Caki2 (cell line): ENCODE measurements at regions not wholly inside any gene's neighbourhood (a gene's known extent, or its start where the extent isn't known, plus 50 kb on each side); places are given as distances from the start of the nearest gene placed in this dataset.
"Not testable (repeated sequence)": the region's sequence is repeated elsewhere in the genome, so short reads cannot be mapped to it uniquely, and the experiment has no call there.

Experiments used
- DNase-seq: peaks from one replicate; pipeline ENCODE4 v3.0.0-alpha.2; 2015; ENCODE audit warnings: low read depth
- in situ Hi-C: cut with HindIII; loops from 2 replicates; pipeline ENCODE4 v1.10.0; 2016; ENCODE audit warnings: low sequenced_read_pairs, low pct_unique_long_range_greater_than_20kb, mixed read lengths

- in situ Hi-C loops = no loop called here
- DNase-seq = no peak
Observed at GRCh38 chr1:230501242-230501641, 75.1 kb upstream of the PGBD5 start.

- in situ Hi-C loops = no loop called here
- no peak for DNase-seq
Observed at GRCh38 chr1:230500063-230500462, 73.9 kb upstream of the PGBD5 start.

- no peak for DNase-seq
- in situ Hi-C loops = no loop called here
Observed at GRCh38 chr1:230499496-230499895, 73.4 kb upstream of the PGBD5 start.

GRCh38 chr1:230498704-230499103 lies 72.6 kb upstream of the PGBD5 start:
- DNase-seq = no peak
- in situ Hi-C loops = no loop called here

- in situ Hi-C loops = no loop called here
- no peak for DNase-seq
Observed at GRCh38 chr1:230496451-230496850, 70.3 kb upstream of the PGBD5 start.

- no peak for DNase-seq
- in situ Hi-C loops = no loop called here
Observed at GRCh38 chr1:230495891-230496385, 69.8 kb upstream of the PGBD5 start.

GRCh38 chr1:230495076-230495475 lies 68.9 kb upstream of the PGBD5 start:
- in situ Hi-C loops = no loop called here
- DNase-seq = no peak

GRCh38 chr1:230494514-230494913 lies 68.4 kb upstream of the PGBD5 start:
- in situ Hi-C loops = no loop called here
- no peak for DNase-seq

GRCh38 chr1:230494026-230494425 lies 67.9 kb upstream of the PGBD5 start:
- in situ Hi-C loops = no loop called here
- DNase-seq = no peak

GRCh38 chr1:230493264-230493663 lies 67.1 kb upstream of the PGBD5 start:
- no peak for DNase-seq
- in situ Hi-C loops = no loop called here

GRCh38 chr1:230490436-230490835 lies 64.3 kb upstream of the PGBD5 start:
- no peak for DNase-seq
- in situ Hi-C loops = no loop called here

- DNase-seq = no peak
Observed at GRCh38 chr1:230487773-230488428, 61.8 kb upstream of the PGBD5 start.

GRCh38 chr1:230476622-230477003 lies 50.5 kb upstream of the PGBD5 start:
- in situ Hi-C loops = no loop called here
- no peak for DNase-seq

More at GRCh38 chr1:230487773-230488428, 61.8 kb upstream of the PGBD5 start:
- in situ Hi-C loops = no loop called here

- DNase-seq, in situ Hi-C loops: not testable (repeated sequence)
Observed at GRCh38 chr1:230475856-230476621, 49.9 kb upstream of the PGBD5 start.
